Keratinocyte (primary cell): ENCODE measurements at regions not wholly inside any gene's neighbourhood (a gene's known extent, or its start where the extent isn't known, plus 50 kb on each side); places are given as distances from the start of the nearest gene placed in this dataset.

Experiments
- DNase-seq: peaks from one replicate; pipeline ENCODE4 v3.0.0-alpha.2; 2011; ENCODE audit warnings: low read depth, missing footprints, low spot score
- FAIRE-seq: peaks from 2 replicates; lab custom pipeline; 2011; peaks lifted over from hg19 to GRCh38; lab: Jason Lieb, UNC
- H2AFZ ChIP-seq: 2 replicates; pipeline ENCODE4 v1.6.0; 2012; ENCODE audit warnings: low read length, control low read depth, inconsistent platforms; ENCODE audit not compliant: control insufficient read depth
- H3K27ac ChIP-seq: 2 replicates; pipeline ENCODE4 v1.5.1; 2011; ENCODE audit warnings: low read length; ENCODE audit not compliant: control insufficient read depth, insufficient read depth
- H3K27me3 ChIP-seq: 3 replicates; pipeline ENCODE4 v1.6.0; 2011; ENCODE audit warnings: low read length; ENCODE audit not compliant: control insufficient read depth, insufficient read depth; ENCODE audit errors: extremely low read depth
- H3K36me3 ChIP-seq, 2 experiments: 2 replicates in 1 of 2; 3 replicates in 1 of 2; pipeline ENCODE4 v1.5.1; 2011; ENCODE audit warnings: low read length in 2 of 2, mild to moderate bottlenecking in 1 of 2; ENCODE audit not compliant: control insufficient read depth in 2 of 2, insufficient read depth in 2 of 2; ENCODE audit errors: extremely low read depth in 1 of 2
- H3K4me1 ChIP-seq: 3 replicates; pipeline ENCODE4 v1.5.1; 2011; ENCODE audit warnings: low read length; ENCODE audit not compliant: control insufficient read depth, insufficient read depth; ENCODE audit errors: extremely low read depth
- H3K4me2 ChIP-seq: 3 replicates; pipeline ENCODE4 v1.6.0; 2011; ENCODE audit warnings: low read depth, low read length; ENCODE audit not compliant: control insufficient read depth, insufficient read depth; ENCODE audit errors: extremely low read depth
- H3K4me3 ChIP-seq, 3 experiments: fragments of 200-600 bp in 1 of 3; sonication (generic) in 1 of 3; 2 replicates in 2 of 3; 3 replicates in 1 of 3; pipeline ENCODE4 v1.5.1; 2011 to 2016; ENCODE audit warnings: low read length in 3 of 3, mild to moderate bottlenecking in 3 of 3, control low read depth in 2 of 3, inconsistent platforms in 1 of 3, low read depth in 1 of 3, mixed read lengths in 1 of 3, mixed run types in 1 of 3, moderate library complexity in 1 of 3; ENCODE audit not compliant: control insufficient read depth in 2 of 3, insufficient read depth in 2 of 3; ENCODE audit errors: extremely low read depth in 1 of 3
- H3K79me2 ChIP-seq: 2 replicates; pipeline ENCODE4 v1.6.0; 2012; ENCODE audit warnings: low read length; ENCODE audit not compliant: control insufficient read depth, insufficient read depth
- H3K9ac ChIP-seq: 3 replicates; pipeline ENCODE4 v1.6.0; 2011; ENCODE audit warnings: low read length; ENCODE audit not compliant: control insufficient read depth, insufficient read depth; ENCODE audit errors: extremely low read depth
- H3K9me1 ChIP-seq: 3 replicates; pipeline ENCODE4 v1.6.0; 2011; ENCODE audit warnings: low read length; ENCODE audit not compliant: control insufficient read depth, insufficient read depth; ENCODE audit errors: extremely low read depth
- H3K9me3 ChIP-seq: 2 replicates; pipeline ENCODE4 v1.5.1; 2012; ENCODE audit warnings: low read depth, low read length; ENCODE audit not compliant: control insufficient read depth
- H4K20me1 ChIP-seq: 3 replicates; pipeline ENCODE4 v1.6.0; 2011; ENCODE audit warnings: low read length; ENCODE audit not compliant: control insufficient read depth, insufficient read depth; ENCODE audit errors: extremely low read depth
- EZH2 ChIP-seq: IDR thresholded peaks from one replicate; pipeline ENCODE4 v1.6.1; 2012; ENCODE audit warnings: inconsistent platforms, mild to moderate bottlenecking, low read length, moderate library complexity
- dilution Hi-C: fragments of 300-500 bp; cut with MboI; formaldehyde crosslinking; loops from one replicate; pipeline ENCODE4 v1.7.0; 2020; ENCODE audit warnings: low sequenced_read_pairs; ENCODE audit not compliant: extremely low pct_ligation_motif_present
- TF ChIP-seq, protein P1 (sequence below), 3 experiments: IDR thresholded peaks in 1 of 3; conservative IDR thresholded peaks in 1 of 3; optimal IDR thresholded peaks in 1 of 3; 2 replicates in 2 of 3; 3 replicates in 1 of 3; pipeline versions ENCODE3 to v1.5.1; 2011; ENCODE audit warnings: low read length in 3 of 3, mild to moderate bottlenecking in 3 of 3, moderate library complexity in 2 of 3, control low read depth in 1 of 3, inconsistent platforms in 1 of 3; ENCODE audit not compliant: insufficient read depth in 2 of 3; ENCODE audit errors: extremely low read depth in 1 of 3

DNA sequence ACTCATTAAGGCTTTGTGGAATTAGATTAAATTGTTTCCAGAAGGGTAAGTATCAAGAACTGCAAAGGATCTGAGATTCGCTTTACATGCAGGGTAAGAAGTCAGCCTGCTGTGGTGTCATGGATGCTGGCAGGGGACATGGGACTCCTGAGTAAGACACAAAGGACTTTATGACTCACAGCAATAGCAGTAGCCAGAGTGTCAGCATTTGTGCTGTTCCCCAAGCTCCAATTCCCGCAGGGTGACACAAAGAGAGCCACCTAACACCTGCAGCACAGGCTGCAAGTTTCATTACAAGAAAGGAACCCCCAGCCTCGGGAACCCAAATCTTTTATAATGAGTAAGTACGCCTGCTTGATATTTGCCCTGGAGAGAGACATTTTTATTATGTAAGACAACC lies 298.1 kb upstream of the POU3F1 start:
- no peak overlapping the region for H3K27ac ChIP-seq
- no peaks in the 10 kb centered on the region for H4K20me1 ChIP-seq
- no peak for DNase-seq
- no peak for FAIRE-seq
- no peak overlapping the region for H3K9ac ChIP-seq
- no peaks in the 10 kb centered on the region for H3K9me1 ChIP-seq
- no peak overlapping the region for H3K4me3 ChIP-seq
- no peaks in the 10 kb centered on the region for H3K27me3 ChIP-seq
- H3K36me3 ChIP-seq: no peaks in the 10 kb centered on the region
- H3K79me2 ChIP-seq: no peaks in the 10 kb centered on the region
- dilution Hi-C loops: no loop called here
- no peak overlapping the region for H2AFZ ChIP-seq
- no peak overlapping the region for H3K4me2 ChIP-seq
- TF ChIP-seq, protein P1, sequence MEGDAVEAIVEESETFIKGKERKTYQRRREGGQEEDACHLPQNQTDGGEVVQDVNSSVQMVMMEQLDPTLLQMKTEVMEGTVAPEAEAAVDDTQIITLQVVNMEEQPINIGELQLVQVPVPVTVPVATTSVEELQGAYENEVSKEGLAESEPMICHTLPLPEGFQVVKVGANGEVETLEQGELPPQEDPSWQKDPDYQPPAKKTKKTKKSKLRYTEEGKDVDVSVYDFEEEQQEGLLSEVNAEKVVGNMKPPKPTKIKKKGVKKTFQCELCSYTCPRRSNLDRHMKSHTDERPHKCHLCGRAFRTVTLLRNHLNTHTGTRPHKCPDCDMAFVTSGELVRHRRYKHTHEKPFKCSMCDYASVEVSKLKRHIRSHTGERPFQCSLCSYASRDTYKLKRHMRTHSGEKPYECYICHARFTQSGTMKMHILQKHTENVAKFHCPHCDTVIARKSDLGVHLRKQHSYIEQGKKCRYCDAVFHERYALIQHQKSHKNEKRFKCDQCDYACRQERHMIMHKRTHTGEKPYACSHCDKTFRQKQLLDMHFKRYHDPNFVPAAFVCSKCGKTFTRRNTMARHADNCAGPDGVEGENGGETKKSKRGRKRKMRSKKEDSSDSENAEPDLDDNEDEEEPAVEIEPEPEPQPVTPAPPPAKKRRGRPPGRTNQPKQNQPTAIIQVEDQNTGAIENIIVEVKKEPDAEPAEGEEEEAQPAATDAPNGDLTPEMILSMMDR (optimal IDR thresholded peaks at IDR 0.05 in 1 of 3, IDR thresholded peaks at IDR 0.05 in 1 of 3, conservative IDR thresholded peaks at IDR 0.05 in 1 of 3; ENCODE audit: extremely low read depth in 1 of 3, insufficient read depth in 2 of 3, low read length in 3 of 3): no peak
- no peak for TF ChIP-seq EZH2
- H3K9me3 ChIP-seq: no peaks in the 10 kb centered on the region
- no peaks in the 10 kb centered on the region for H3K4me1 ChIP-seq

DNA sequence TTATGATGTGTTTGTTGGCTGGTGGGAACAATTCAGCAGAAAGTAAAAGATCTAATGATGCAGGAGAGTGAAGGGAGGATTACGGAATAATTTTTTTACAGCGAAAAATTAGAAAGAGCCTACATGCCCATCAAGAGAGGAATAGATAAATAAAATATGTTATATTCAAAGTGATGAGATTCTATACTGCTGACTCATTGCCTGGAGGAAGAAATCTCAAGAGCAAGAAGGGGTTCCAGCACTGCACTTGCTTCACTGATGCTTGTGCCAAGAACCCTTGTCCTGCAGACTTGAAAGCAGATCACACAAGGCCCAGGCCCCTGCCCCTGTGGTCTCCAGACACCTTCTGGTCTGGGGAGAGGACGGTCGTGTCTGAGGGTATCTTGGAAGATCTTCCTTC lies 295.1 kb upstream of the POU3F1 start:
- Histone ChIP-seq H3K27ac (no peak overlapping the region), H3K27me3 (peaks cover 5% of the 10 kb centered on the region), H2AFZ (no peak overlapping the region), H3K9me1 (no peaks in the 10 kb centered on the region), H3K79me2 (no peaks in the 10 kb centered on the region), H3K4me3 (no peak overlapping the region), H3K4me1 (no peaks in the 10 kb centered on the region), H4K20me1 (no peaks in the 10 kb centered on the region), H3K36me3 (no peaks in the 10 kb centered on the region), H3K4me2 (no peak overlapping the region), H3K9me3 (no peaks in the 10 kb centered on the region), H3K9ac (no peak overlapping the region)
- no peak for DNase-seq
- no peak for FAIRE-seq
- dilution Hi-C loops: no loop called here
- no peak for TF ChIP-seq EZH2
- TF ChIP-seq, protein P1 (optimal IDR thresholded peaks at IDR 0.05 in 1 of 3, IDR thresholded peaks at IDR 0.05 in 1 of 3, conservative IDR thresholded peaks at IDR 0.05 in 1 of 3; ENCODE audit: extremely low read depth in 1 of 3, insufficient read depth in 2 of 3, low read length in 3 of 3): no peak
